ENCODE measurements at regions not wholly inside any gene's neighbourhood (a gene's known extent, or its start where the extent isn't known, plus 50 kb on each side); places are given as distances from the start of the nearest gene placed in this dataset.

- TF ChIP-seq CTCF (IDR thresholded peaks at IDR 0.05; ENCODE audit: low read depth, low read length, poor library complexity, severe bottlenecking) (no peak), EZH2phosphoT487 (IDR thresholded peaks at IDR 0.05; ENCODE audit: borderline replicate concordance, low read length) (no peak)
- H3K27ac ChIP-seq (ENCODE audit: low read depth, low read length): no peak overlapping the region
- H3K79me2 ChIP-seq (ENCODE audit: control insufficient read depth, low read length): no peaks in the 10 kb centered on the region
- H4K20me1 ChIP-seq (ENCODE audit: control insufficient read depth, insufficient read depth, low read depth, low read length): no peaks in the 10 kb centered on the region
- no peaks in the 10 kb centered on the region for H3F3A ChIP-seq (ENCODE audit: control insufficient read depth, insufficient read depth)
- H3K27me3 ChIP-seq (ENCODE audit: control insufficient read depth, low read length): peaks cover 14% of the 10 kb centered on the region
- H3K4me2 ChIP-seq (ENCODE audit: low read length): no peak overlapping the region
- no peaks in the 10 kb centered on the region for H3K4me1 ChIP-seq (ENCODE audit: control insufficient read depth, low read length)
- no peaks in the 10 kb centered on the region for H3K36me3 ChIP-seq (ENCODE audit: control insufficient read depth, low read length)
- no peak overlapping the region for H3K4me3 ChIP-seq (ENCODE audit: low read length)
- H3K9me2 ChIP-seq (replicated peaks; ENCODE audit: control insufficient read depth, low read length): no peaks in the 10 kb centered on the region
- H3K9me3 ChIP-seq (ENCODE audit: control insufficient read depth, insufficient read depth, low read length): no peaks in the 10 kb centered on the region
Measured at GRCh38 chr15:70166506-70167087, 68.9 kb upstream of the TLE3 start.

- no peaks in the 10 kb centered on the region for H3K79me2 ChIP-seq (ENCODE audit: control insufficient read depth, low read length)
- H3K27me3 ChIP-seq (ENCODE audit: control insufficient read depth, low read length): peaks cover 20% of the 10 kb centered on the region
- TF ChIP-seq EZH2phosphoT487 (IDR thresholded peaks at IDR 0.05; ENCODE audit: borderline replicate concordance, low read length) (no peak), CTCF (IDR thresholded peaks at IDR 0.05; ENCODE audit: low read depth, low read length, poor library complexity, severe bottlenecking) (no peak)
- H3K9me3 ChIP-seq (ENCODE audit: control insufficient read depth, insufficient read depth, low read length): no peaks in the 10 kb centered on the region
- H3K4me3 ChIP-seq (ENCODE audit: low read length): no peak overlapping the region
- no peak overlapping the region for H3K27ac ChIP-seq (ENCODE audit: low read depth, low read length)
- no peaks in the 10 kb centered on the region for H3K36me3 ChIP-seq (ENCODE audit: control insufficient read depth, low read length)
- H3F3A ChIP-seq (ENCODE audit: control insufficient read depth, insufficient read depth): no peaks in the 10 kb centered on the region
- no peaks in the 10 kb centered on the region for H4K20me1 ChIP-seq (ENCODE audit: control insufficient read depth, insufficient read depth, low read depth, low read length)
- no peak overlapping the region for H3K4me2 ChIP-seq (ENCODE audit: low read length)
- no peaks in the 10 kb centered on the region for H3K4me1 ChIP-seq (ENCODE audit: control insufficient read depth, low read length)
- no peaks in the 10 kb centered on the region for H3K9me2 ChIP-seq (replicated peaks; ENCODE audit: control insufficient read depth, low read length)
Measured at GRCh38 chr15:70165716-70166284, 68.1 kb upstream of the TLE3 start.

GRCh38 chr15:70164910-70165715, 67.4 kb upstream of the TLE3 start:
- H3K9me3 ChIP-seq (ENCODE audit: control insufficient read depth, insufficient read depth, low read length): no peaks in the 10 kb centered on the region
- H3K9me2 ChIP-seq (replicated peaks; ENCODE audit: control insufficient read depth, low read length): no peaks in the 10 kb centered on the region
- H4K20me1 ChIP-seq (ENCODE audit: control insufficient read depth, insufficient read depth, low read depth, low read length): no peaks in the 10 kb centered on the region
- no peak overlapping the region for H3K4me3 ChIP-seq (ENCODE audit: low read length)
- H3K36me3 ChIP-seq (ENCODE audit: control insufficient read depth, low read length): no peaks in the 10 kb centered on the region
- TF ChIP-seq CTCF (IDR thresholded peaks at IDR 0.05; ENCODE audit: low read depth, low read length, poor library complexity, severe bottlenecking): no peak
- TF ChIP-seq EZH2phosphoT487 (IDR thresholded peaks at IDR 0.05; ENCODE audit: borderline replicate concordance, low read length): no peak
- no peaks in the 10 kb centered on the region for H3K4me1 ChIP-seq (ENCODE audit: control insufficient read depth, low read length)
- H3F3A ChIP-seq (ENCODE audit: control insufficient read depth, insufficient read depth): no peaks in the 10 kb centered on the region
- H3K79me2 ChIP-seq (ENCODE audit: control insufficient read depth, low read length): no peaks in the 10 kb centered on the region
- H3K27me3 ChIP-seq (ENCODE audit: control insufficient read depth, low read length): peaks cover 22% of the 10 kb centered on the region
- H3K4me2 ChIP-seq (ENCODE audit: low read length): no peak overlapping the region
- H3K27ac ChIP-seq (ENCODE audit: low read depth, low read length): no peak overlapping the region
